Astrocyte of the spinal cord (primary cell): ENCODE measurements at regions not wholly inside any gene's neighbourhood (a gene's known extent, or its start where the extent isn't known, plus 50 kb on each side); places are given as distances from the start of the nearest gene placed in this dataset.
"Not testable (repeated sequence)": the region's sequence is repeated elsewhere in the genome, so short reads cannot be mapped to it uniquely, and the experiment has no call there.

Experiments used
- DNase-seq: peaks from one replicate; pipeline ENCODE4 v3.0.0; 2011; ENCODE audit warnings: low read depth, low spot score
- H3K4me3 ChIP-seq: 2 replicates; pipeline ENCODE4 v1.5.1; 2011; ENCODE audit warnings: low read depth, mild to moderate bottlenecking, low read length, moderate library complexity
- in situ Hi-C: cut with HindIII; loops from 2 replicates; pipeline ENCODE4 v1.10.0; 2017; ENCODE audit warnings: low sequenced_read_pairs
- TF ChIP-seq, protein P1 (sequence below): IDR thresholded peaks from 2 replicates; pipeline ENCODE4 v1.5.1; 2012; ENCODE audit warnings: low read depth, mild to moderate bottlenecking, low read length, inconsistent platforms

GRCh38 chr6:141956868-141957267 is 175.9 kb upstream of the GJE1 start:
- TF ChIP-seq, protein P1, sequence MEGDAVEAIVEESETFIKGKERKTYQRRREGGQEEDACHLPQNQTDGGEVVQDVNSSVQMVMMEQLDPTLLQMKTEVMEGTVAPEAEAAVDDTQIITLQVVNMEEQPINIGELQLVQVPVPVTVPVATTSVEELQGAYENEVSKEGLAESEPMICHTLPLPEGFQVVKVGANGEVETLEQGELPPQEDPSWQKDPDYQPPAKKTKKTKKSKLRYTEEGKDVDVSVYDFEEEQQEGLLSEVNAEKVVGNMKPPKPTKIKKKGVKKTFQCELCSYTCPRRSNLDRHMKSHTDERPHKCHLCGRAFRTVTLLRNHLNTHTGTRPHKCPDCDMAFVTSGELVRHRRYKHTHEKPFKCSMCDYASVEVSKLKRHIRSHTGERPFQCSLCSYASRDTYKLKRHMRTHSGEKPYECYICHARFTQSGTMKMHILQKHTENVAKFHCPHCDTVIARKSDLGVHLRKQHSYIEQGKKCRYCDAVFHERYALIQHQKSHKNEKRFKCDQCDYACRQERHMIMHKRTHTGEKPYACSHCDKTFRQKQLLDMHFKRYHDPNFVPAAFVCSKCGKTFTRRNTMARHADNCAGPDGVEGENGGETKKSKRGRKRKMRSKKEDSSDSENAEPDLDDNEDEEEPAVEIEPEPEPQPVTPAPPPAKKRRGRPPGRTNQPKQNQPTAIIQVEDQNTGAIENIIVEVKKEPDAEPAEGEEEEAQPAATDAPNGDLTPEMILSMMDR = no peak
- no peak overlapping the region for H3K4me3 ChIP-seq
- in situ Hi-C loops = no loop called here
- DNase-seq = no peak

DNA sequence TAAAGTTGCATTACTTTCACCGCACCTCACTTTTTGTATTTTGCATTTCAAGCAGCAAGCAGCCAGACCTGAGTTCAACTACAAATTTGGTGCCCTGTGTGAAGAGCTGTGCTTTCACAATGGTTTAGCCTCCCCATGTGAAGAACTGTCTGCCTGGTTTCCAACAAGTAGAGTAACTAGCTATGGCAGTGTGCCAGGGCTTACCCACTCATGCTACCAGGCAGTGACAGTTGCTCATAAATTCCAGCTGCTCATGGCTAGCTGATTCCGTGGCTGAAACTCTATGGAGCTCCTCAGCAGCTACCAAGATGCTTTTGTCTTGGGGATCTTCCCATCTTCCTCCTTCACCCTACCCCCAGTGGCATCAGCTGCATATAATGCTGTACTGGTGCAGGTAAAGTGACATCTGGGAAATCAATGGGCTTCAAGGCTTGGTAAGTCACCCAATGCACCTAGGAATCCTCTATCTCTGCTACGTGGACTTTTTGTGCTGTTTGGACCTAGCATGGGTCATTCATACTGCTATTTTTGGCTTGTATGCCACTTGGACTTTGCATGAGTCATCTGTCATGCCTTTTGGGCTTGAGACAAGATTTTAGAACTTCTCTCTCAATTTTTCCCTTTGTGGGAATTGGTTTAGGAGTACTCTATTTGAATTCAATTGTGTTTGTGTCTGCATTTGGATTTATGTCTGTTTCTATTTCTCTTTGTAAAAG is 176.5 kb upstream of the GJE1 start:
- TF ChIP-seq, protein P1 = no peak
- peak; percentile 1 for DNase-seq
- in situ Hi-C loops = no loop called here
- H3K4me3 ChIP-seq = no peak overlapping the region

DNA sequence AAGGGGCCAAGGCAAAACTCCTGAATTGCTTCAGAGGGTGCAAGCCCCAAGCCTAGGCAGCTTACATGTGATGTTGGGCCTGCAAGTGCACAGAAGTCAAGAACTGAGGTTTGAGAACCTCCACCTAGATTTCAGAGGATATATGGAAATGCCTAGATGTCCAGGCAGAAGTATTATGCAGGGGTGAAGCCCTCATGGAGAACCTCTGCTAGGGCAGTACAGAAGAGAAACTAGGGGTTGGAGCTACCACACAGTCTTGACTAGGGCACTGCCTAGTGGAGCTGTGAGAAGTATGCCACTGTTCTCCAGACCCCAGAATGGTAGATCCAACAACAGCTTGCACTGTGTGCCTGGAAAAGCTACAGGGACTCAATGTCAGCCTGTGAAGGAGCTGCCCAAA is 179.7 kb upstream of the GJE1 start:
- no peak overlapping the region for H3K4me3 ChIP-seq
- TF ChIP-seq, protein P1 = no peak
- in situ Hi-C loops = no loop called here
- no peak for DNase-seq

DNA sequence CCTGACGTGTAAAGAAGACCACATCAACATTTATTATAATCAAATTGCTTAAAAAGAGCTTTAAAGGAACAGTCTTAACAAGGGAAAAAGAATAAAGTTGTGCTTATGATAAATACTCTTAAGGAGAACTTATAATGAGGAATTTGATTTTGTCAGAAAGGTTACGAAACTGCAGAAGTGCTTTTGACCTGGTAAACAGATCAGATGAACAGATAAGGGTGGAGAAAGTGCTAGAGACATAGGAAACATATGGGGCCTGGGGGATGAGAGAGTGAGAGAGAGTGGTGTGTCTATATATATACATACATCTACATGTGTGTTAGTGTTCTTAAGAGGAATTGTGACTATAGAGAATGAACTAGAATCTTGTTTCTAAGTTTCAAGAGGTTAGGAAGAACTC is 186.2 kb upstream of the GJE1 start:
- H3K4me3 ChIP-seq = no peak overlapping the region
- TF ChIP-seq, protein P1 = no peak
- in situ Hi-C loops = no loop called here
- DNase-seq = no peak

DNA sequence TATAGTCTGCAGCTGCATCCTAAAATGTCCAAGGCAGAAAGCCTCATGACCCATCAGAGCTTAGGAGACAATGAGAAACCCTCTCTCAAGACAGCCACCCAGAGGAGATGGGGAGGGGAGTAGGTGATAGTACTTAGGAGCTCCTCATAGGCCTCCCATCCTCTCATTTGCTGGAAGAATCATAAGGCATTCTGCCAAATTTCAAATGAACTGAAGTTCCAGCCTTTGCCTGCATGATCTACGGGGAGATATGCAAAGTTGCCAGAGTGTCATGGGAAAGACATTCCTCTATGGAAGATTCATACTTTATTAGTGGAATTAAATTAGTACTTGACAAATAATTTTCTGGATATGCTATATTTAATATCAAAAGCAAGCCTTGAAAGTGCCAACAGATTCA is 194.1 kb upstream of the GJE1 start:
- no peak overlapping the region for H3K4me3 ChIP-seq
- in situ Hi-C loops = no loop called here
- TF ChIP-seq, protein P1 = no peak
- DNase-seq = no peak

DNA sequence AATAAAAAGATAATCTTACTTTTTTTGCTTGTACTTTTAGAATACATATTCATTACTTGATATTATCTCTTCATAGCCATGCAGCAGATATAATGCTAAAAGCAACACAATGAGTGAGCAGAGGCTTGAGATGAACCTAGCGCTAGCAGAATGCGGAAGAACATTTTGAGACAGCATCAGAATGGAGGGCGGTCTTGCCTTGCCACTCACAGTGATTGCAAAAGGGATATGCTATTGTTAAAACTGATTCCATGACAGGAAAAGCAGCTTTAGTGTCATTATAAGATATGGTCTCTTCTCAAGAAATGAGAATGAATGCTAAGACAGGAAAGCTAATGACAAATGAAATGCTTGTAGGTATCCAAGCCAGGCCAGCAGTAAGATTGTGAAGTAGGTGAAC is 200.0 kb upstream of the GJE1 start:
- in situ Hi-C loops = no loop called here
- H3K4me3 ChIP-seq = no peak overlapping the region
- TF ChIP-seq, protein P1 = no peak
- DNase-seq = no peak

GRCh38 chr6:141926200-141926900 is 206.4 kb upstream of the GJE1 start:
- DNase-seq, H3K4me3 ChIP-seq, in situ Hi-C loops: not testable (repeated sequence)
